IMR-90 (cell line): ENCODE measurements at regions not wholly inside any gene's neighbourhood (a gene's known extent, or its start where the extent isn't known, plus 50 kb on each side); places are given as distances from the start of the nearest gene placed in this dataset.

Experiments used
- ATAC-seq: fragments of 200-7000 bp; cut with Tn5 transposase; 2 replicates; pipeline ENCODE4 v1.9.1; 2020; ENCODE audit warnings: low read depth, mild to moderate bottlenecking, moderate library complexity
- BruUV-seq: library from RNA; stranded (reverse); fragments of 400-500 nt; replicated peaks from 2 replicates; lab custom pipeline; 2021; lab: Mats Ljungman, UMichigan
- CTCF ChIA-PET: fragments of 300-600 bp; formaldehyde crosslinking; extraction: SDS; loops from one replicate; lab custom pipeline; 2021; ENCODE audit warnings: antibody characterized with exemption; lab: Yijun Ruan, JAX
- POLR2A ChIA-PET: fragments of 300-600 bp; sonication (Branson Sonifier 250); formaldehyde crosslinking; loops from one replicate; lab custom pipeline; 2022; ENCODE audit warnings: antibody characterized with exemption; ENCODE audit not compliant: unreplicated experiment; lab: Charles Lee
- DNase-seq: peaks from one replicate; pipeline ENCODE4 v3.0.0; 2013
- H2AFZ ChIP-seq: replicated peaks from 2 replicates; pipeline ENCODE3; 2013; ENCODE audit warnings: low read length, mild to moderate bottlenecking; ENCODE audit not compliant: poor library complexity
- H2AK5ac ChIP-seq: 2 replicates; pipeline ENCODE4 v1.6.1; 2013; ENCODE audit warnings: low read depth, low read length, inconsistent platforms
- H2AK9ac ChIP-seq: replicated peaks from 2 replicates; pipeline ENCODE3; 2013; ENCODE audit warnings: mild to moderate bottlenecking, low read depth, low read length, moderate library complexity; ENCODE audit not compliant: poor library complexity
- H2BK120ac ChIP-seq: 2 replicates; pipeline ENCODE4 v1.6.1; 2013; ENCODE audit warnings: low read depth, low read length, inconsistent platforms
- H2BK15ac ChIP-seq: 3 replicates; pipeline ENCODE4 v1.6.1; 2013; ENCODE audit warnings: low read depth, low read length, inconsistent platforms
- H2BK20ac ChIP-seq: 2 replicates; pipeline ENCODE4 v1.6.1; 2013; ENCODE audit warnings: low read depth, mild to moderate bottlenecking, inconsistent platforms, low read length, moderate library complexity
- H2BK5ac ChIP-seq: 2 replicates; pipeline ENCODE4 v1.6.1; 2013; ENCODE audit warnings: mild to moderate bottlenecking, low read depth, low read length, inconsistent platforms; ENCODE audit not compliant: poor library complexity, severe bottlenecking
- H3K14ac ChIP-seq: replicated peaks from 2 replicates; pipeline ENCODE4 v1.6.1; 2013; ENCODE audit warnings: low read depth, low read length, inconsistent platforms
- H3K18ac ChIP-seq: 2 replicates; pipeline ENCODE4 v1.6.1; 2013; ENCODE audit warnings: low read depth, low read length, control low read depth
- H3K23ac ChIP-seq: 2 replicates; pipeline ENCODE4 v1.6.1; 2013; ENCODE audit warnings: low read depth, low read length, inconsistent platforms
- H3K27ac ChIP-seq: 2 replicates; pipeline ENCODE4 v1.5.1; 2013; ENCODE audit warnings: mild to moderate bottlenecking, control low read depth, low read length; ENCODE audit not compliant: insufficient read depth
- H3K27me3 ChIP-seq: 2 replicates; pipeline ENCODE4 v1.6.1; 2013; ENCODE audit warnings: low read length; ENCODE audit not compliant: control insufficient read depth, insufficient read depth
- H3K36me3 ChIP-seq: 2 replicates; pipeline ENCODE4 v1.6.1; 2013; ENCODE audit warnings: low read length, mixed read lengths; ENCODE audit not compliant: control insufficient read depth, insufficient read depth
- H3K4ac ChIP-seq: 2 replicates; pipeline ENCODE4 v1.6.1; 2013; ENCODE audit warnings: low read depth, low read length, inconsistent platforms
- H3K4me1 ChIP-seq: 2 replicates; pipeline ENCODE4 v1.6.1; 2013; ENCODE audit warnings: low read length, mixed read lengths; ENCODE audit not compliant: control insufficient read depth, insufficient read depth
- H3K4me2 ChIP-seq: 2 replicates; pipeline ENCODE4 v1.6.1; 2013; ENCODE audit warnings: low read depth, mild to moderate bottlenecking, control low read depth, low read length, moderate library complexity
- H3K4me3 ChIP-seq: 2 replicates; pipeline ENCODE4 v1.5.1; 2013; ENCODE audit warnings: low read depth, mild to moderate bottlenecking, control low read depth, low read length, moderate library complexity; ENCODE audit not compliant: insufficient read depth
- H3K56ac ChIP-seq: 2 replicates; pipeline ENCODE4 v1.6.1; 2013; ENCODE audit warnings: low read length, inconsistent platforms; ENCODE audit not compliant: insufficient read depth; ENCODE audit errors: extremely low read depth
- H3K79me1 ChIP-seq, 2 experiments: 2 replicates each; pipeline ENCODE4 v1.6.1; 2013; ENCODE audit warnings: low read length in 2 of 2, inconsistent platforms in 1 of 2, low read depth in 1 of 2
- H3K9ac ChIP-seq: 2 replicates; pipeline ENCODE4 v1.6.1; 2013; ENCODE audit warnings: low read depth, low read length, control low read depth
- H3K9me1 ChIP-seq: 2 replicates; pipeline ENCODE4 v1.6.1; 2013; ENCODE audit warnings: low read length, inconsistent platforms; ENCODE audit not compliant: insufficient read depth
- H3K9me3 ChIP-seq: 2 replicates; pipeline ENCODE4 v1.6.1; 2013; ENCODE audit warnings: low read length; ENCODE audit not compliant: control insufficient read depth, insufficient read depth
- H4K20me1 ChIP-seq: 2 replicates; pipeline ENCODE4 v1.6.1; 2013; ENCODE audit warnings: low read length, inconsistent platforms; ENCODE audit not compliant: insufficient read depth
- H4K5ac ChIP-seq: 2 replicates; pipeline ENCODE4 v1.6.1; 2013; ENCODE audit warnings: mild to moderate bottlenecking, low read depth, low read length, control low read depth
- H4K8ac ChIP-seq, 2 experiments: 2 replicates each; pipeline ENCODE4 v1.6.1; 2013; ENCODE audit warnings: low read depth in 2 of 2, low read length in 2 of 2, control low read depth in 1 of 2, inconsistent platforms in 1 of 2
- H4K91ac ChIP-seq: 2 replicates; pipeline ENCODE4 v1.6.1; 2013; ENCODE audit warnings: low read depth, low read length, inconsistent platforms; ENCODE audit not compliant: insufficient read depth
- CTCF ChIP-seq: conservative IDR thresholded peaks from 2 replicates; pipeline ENCODE4 v1.5.1; 2012; ENCODE audit warnings: mild to moderate bottlenecking, low read depth, low read length, improper control_type of control experiment
- MAFK ChIP-seq: IDR thresholded peaks from 2 replicates; pipeline ENCODE4 v1.6.1; 2012; ENCODE audit warnings: low read depth, low read length, improper control_type of control experiment
- NFE2L2 ChIP-seq: fragments of 150-350 bp; IDR thresholded peaks from 2 replicates; pipeline ENCODE4 v1.6.1; 2016; ENCODE audit warnings: low read depth, mild to moderate bottlenecking, low read length
- WGBS, 2 experiments: methylation state at CpG; one replicate each; pipeline versions ENCODE4 v1.1.5 to v1.1.7; 2013; ENCODE audit warnings: missing lambda C conversion rate in 2 of 2; ENCODE audit not compliant: insufficient read length in 1 of 2; ENCODE audit errors: extremely low coverage in 2 of 2; 5-methylcytosine and 5-hydroxymethylcytosine counted together
- dilution Hi-C: fragments of 300-500 bp; cut with HindIII; formaldehyde crosslinking; loops from one replicate; pipeline ENCODE4 v1.14.3; 2018; ENCODE audit warnings: low sequenced_read_pairs; ENCODE audit not compliant: unreplicated experiment
- in situ Hi-C: fragments of 300-500 bp; cut with MboI; formaldehyde crosslinking; loops from 3 replicates; pipeline ENCODE4 v1.14.3; 2019; ENCODE audit warnings: low sequenced_read_pairs, inconsistent platforms, mixed read lengths
- intact Hi-C: fragments of 100-400 bp; cut with micrococcal nuclease; formaldehyde crosslinking; loops from 2 replicates; pipeline ENCODE4 v1.10.0; 2022

DNA sequence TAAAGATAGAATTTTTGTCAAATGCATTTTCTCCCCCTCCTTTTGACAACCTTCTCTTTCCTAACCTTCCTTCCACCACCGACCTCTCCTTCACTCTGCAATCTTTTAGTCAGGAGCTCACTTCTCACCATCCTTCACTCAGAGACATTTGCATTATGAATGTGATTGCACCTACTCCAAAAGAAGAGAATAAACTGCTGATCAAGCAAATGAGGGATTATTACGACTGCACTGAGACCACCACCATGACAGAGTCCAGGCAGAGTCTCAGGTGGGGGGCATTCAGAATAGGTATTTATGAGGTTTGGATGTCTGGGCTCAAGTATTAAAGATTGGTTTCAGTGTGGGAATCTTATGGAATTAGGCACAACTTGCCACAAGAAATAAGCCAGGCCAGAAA is 483.9 kb downstream of the PTH2R start:
- WGBS, 2 experiments, result 70% methylated on average over 2 of the region's 2 CpGs; no CpG with 5 or more reads in 1 of the 2 experiments
- no peak overlapping the region for H4K8ac ChIP-seq
- H3K14ac ChIP-seq, result no peak overlapping the region
- H2BK5ac ChIP-seq, result no peak overlapping the region
- no TSS peak for BruUV-seq
- no peaks in the 10 kb centered on the region for H3K79me1 ChIP-seq
- no peak overlapping the region for H2AFZ ChIP-seq
- no peak overlapping the region for H4K5ac ChIP-seq
- H3K9ac ChIP-seq, result no peak overlapping the region
- dilution Hi-C loops (no loop called here), in situ Hi-C loops (no loop called here), intact Hi-C loops (no loop called here)
- no peaks in the 10 kb centered on the region for H3K9me1 ChIP-seq
- H3K4me3 ChIP-seq, result no peak overlapping the region
- POLR2A ChIA-PET, result no interaction called here
- no peak overlapping the region for H4K91ac ChIP-seq
- no peak overlapping the region for H2BK120ac ChIP-seq
- ATAC-seq, result no peak
- no peak overlapping the region for H3K27ac ChIP-seq
- H3K18ac ChIP-seq, result no peak overlapping the region
- H2AK5ac ChIP-seq, result no peak overlapping the region
- no peak overlapping the region for H2AK9ac ChIP-seq
- no peaks in the 10 kb centered on the region for H4K20me1 ChIP-seq
- no peak for DNase-seq
- H3K4ac ChIP-seq, result no peak overlapping the region
- CTCF ChIA-PET, result no interaction called here
- peaks cover 8% of the 10 kb centered on the region for H3K9me3 ChIP-seq
- H2BK20ac ChIP-seq, result no peak overlapping the region
- H2BK15ac ChIP-seq, result no peak overlapping the region
- no peak overlapping the region for H3K4me2 ChIP-seq
- TF ChIP-seq MAFK, result peak; percentile 62
- TF ChIP-seq CTCF, result no peak
- no peak for TF ChIP-seq NFE2L2
- no peaks in the 10 kb centered on the region for H3K4me1 ChIP-seq
- no peaks in the 10 kb centered on the region for H3K27me3 ChIP-seq
- H3K56ac ChIP-seq, result no peak overlapping the region
- H3K23ac ChIP-seq, result no peak overlapping the region
- H3K36me3 ChIP-seq, result no peaks in the 10 kb centered on the region
